ENCODE measurements at regions not wholly inside any gene's neighbourhood (a gene's known extent, or its start where the extent isn't known, plus 50 kb on each side); places are given as distances from the start of the nearest gene placed in this dataset.

GRCh38 chr13:100921139-100921538 is 246.5 kb upstream of the TMTC4 start (continued):
- TF ChIP-seq CHD7 (IDR thresholded peaks at IDR 0.05; ENCODE audit: insufficient replicate concordance, low read length) (no peak), GABPA (IDR thresholded peaks at IDR 0.05; ENCODE audit: borderline replicate concordance, insufficient read depth, low read length) (no peak), RFX5 (IDR thresholded peaks at IDR 0.05; ENCODE audit: borderline replicate concordance, low read depth, low read length) (no peak), BRCA1 (IDR thresholded peaks at IDR 0.05; ENCODE audit: low read depth, low read length) (no peak), KDM1A (IDR thresholded peaks at IDR 0.05; ENCODE audit: borderline replicate concordance, low read length) (no peak), CREB1 (IDR thresholded peaks at IDR 0.05) (no peak), KDM5A (IDR thresholded peaks at IDR 0.05; ENCODE audit: low read length) (no peak), EGR1 (IDR thresholded peaks at IDR 0.05; ENCODE audit: borderline replicate concordance, low read depth, low read length) (no peak)
